ENCODE measurements at regions not wholly inside any gene's neighbourhood (a gene's known extent, or its start where the extent isn't known, plus 50 kb on each side); places are given as distances from the start of the nearest gene placed in this dataset.

GRCh38 chr11:115649461-115649860, 145.2 kb upstream of the CADM1 start:
- TF ChIP-seq CTCF (IDR thresholded peaks at IDR 0.05) (no peak), POLR2A (IDR thresholded peaks at IDR 0.05) (no peak), POLR2AphosphoS5 (IDR thresholded peaks at IDR 0.05) (no peak), EP300 (IDR thresholded peaks at IDR 0.05) (no peak)
